ENCODE measurements at regions not wholly inside any gene's neighbourhood (a gene's known extent, or its start where the extent isn't known, plus 50 kb on each side); places are given as distances from the start of the nearest gene placed in this dataset.

GRCh38 chr6:25057111-25057905 is 121.5 kb upstream of the RIPOR2 start:
- TF ChIP-seq, protein P1, sequence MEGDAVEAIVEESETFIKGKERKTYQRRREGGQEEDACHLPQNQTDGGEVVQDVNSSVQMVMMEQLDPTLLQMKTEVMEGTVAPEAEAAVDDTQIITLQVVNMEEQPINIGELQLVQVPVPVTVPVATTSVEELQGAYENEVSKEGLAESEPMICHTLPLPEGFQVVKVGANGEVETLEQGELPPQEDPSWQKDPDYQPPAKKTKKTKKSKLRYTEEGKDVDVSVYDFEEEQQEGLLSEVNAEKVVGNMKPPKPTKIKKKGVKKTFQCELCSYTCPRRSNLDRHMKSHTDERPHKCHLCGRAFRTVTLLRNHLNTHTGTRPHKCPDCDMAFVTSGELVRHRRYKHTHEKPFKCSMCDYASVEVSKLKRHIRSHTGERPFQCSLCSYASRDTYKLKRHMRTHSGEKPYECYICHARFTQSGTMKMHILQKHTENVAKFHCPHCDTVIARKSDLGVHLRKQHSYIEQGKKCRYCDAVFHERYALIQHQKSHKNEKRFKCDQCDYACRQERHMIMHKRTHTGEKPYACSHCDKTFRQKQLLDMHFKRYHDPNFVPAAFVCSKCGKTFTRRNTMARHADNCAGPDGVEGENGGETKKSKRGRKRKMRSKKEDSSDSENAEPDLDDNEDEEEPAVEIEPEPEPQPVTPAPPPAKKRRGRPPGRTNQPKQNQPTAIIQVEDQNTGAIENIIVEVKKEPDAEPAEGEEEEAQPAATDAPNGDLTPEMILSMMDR (IDR thresholded peaks at IDR 0.05; ENCODE audit: poor library complexity) = no peak
- TF ChIP-seq EZH2 (IDR thresholded peaks at IDR 0.05; ENCODE audit: borderline replicate concordance) = no peak

All from hepatocyte (in vitro differentiated cells).